ENCODE measurements at regions not wholly inside any gene's neighbourhood (a gene's known extent, or its start where the extent isn't known, plus 50 kb on each side); places are given as distances from the start of the nearest gene placed in this dataset.
A peak's percentile ranks its signal among the peaks of the same experiment; 100 is the strongest.
"Not testable (repeated sequence)": the region's sequence is repeated elsewhere in the genome, so short reads cannot be mapped to it uniquely, and the experiment has no call there.

GRCh38 chr15:75792236-75792635 lies 51.0 kb upstream of the UBE2Q2 start:
- DNase-seq: not testable (repeated sequence)

- no peak for DNase-seq
Observed at GRCh38 chr15:75791337-75791713, 51.9 kb upstream of the UBE2Q2 start.

DNA sequence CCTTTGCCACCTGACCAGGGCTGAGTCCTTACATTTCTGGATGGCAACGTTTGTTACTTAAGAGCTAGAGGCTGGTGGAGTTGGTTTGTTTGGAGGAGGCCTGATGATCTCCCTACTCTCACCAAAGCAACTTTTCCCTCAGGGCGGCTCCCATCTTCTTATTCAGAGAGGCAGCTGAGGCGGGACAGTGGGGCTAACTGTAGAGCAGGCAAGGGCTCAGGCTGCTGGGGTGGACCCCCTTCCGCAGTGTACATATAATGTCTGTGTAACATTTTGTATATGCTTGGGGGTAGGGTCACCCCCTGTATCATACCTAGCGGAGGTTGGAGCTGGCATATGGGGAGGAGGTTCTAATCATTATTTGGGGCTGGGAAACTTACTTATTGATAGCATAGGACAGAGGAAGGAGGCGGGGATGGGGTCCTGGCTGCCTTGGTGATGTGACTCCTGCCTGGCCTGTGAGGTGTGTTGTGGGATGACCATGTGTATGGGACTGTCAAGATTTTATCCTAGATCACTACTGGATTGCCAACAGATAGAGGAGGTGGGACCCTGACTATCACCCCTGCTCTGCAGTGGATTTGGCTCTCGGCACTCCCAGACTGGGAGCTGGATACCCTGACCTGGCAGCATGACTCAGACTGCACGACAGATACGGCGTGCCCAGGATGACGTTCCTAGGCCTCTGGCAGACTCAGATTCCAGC lies 52.5 kb upstream of the UBE2Q2 start:
- no peak for DNase-seq

DNA sequence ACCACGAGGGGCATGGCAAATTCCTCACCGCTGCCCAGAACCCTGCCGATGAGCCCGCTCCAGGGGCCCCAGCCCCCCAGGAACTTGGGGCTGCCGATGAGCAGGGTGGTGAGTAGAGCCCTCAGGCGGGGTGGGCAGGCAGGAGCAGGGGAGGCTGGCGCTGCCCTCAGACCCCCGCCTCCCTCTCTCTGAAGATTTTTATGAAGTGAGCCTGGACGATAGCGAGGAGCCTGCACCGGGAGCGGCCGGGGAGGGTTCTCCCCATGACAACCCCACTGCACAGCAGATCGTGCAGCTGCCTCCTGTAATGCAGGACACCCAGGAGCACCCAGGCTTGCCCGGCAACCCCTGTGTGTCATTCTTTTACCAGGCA lies 56.7 kb upstream of the UBE2Q2 start:
- no peak for DNase-seq

GRCh38 chr15:75785771-75786574 lies 57.3 kb upstream of the UBE2Q2 start:
- peak; percentile 29 for DNase-seq

GRCh38 chr15:75784511-75785480 lies 58.5 kb upstream of the UBE2Q2 start:
- not testable (repeated sequence) for DNase-seq

- not testable (repeated sequence) for DNase-seq
Observed at GRCh38 chr15:75783566-75783965, 59.7 kb upstream of the UBE2Q2 start.

DNA sequence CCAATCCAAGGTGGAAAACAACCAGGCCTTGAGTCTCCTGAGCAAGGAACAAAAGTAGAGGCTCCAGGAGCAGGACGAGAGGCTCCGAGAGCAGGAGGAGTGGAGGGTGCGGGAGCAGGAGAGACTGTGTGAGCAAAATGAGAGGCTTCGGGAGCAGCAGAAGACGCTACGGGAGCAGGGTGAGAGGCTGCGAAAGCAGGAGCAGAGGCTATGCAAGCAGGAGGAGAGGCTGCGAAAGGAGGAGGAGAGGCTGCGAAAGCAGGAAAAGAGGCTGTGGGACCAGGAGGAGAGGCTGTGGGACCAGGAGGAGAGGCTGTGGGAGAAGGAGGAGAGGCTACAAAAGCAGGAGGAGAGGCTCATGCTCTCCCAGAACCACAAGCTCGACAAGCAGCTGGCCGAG lies 60.3 kb upstream of the UBE2Q2 start:
- DNase-seq: no peak

- not testable (repeated sequence) for DNase-seq
Observed at GRCh38 chr15:75780995-75781394, 62.3 kb upstream of the UBE2Q2 start.

GRCh38 chr15:75779504-75779903 lies 63.7 kb upstream of the UBE2Q2 start:
- no peak for DNase-seq

GRCh38 chr15:75776871-75777610 lies 64.4 kb upstream of the CSPG4 start:
- not testable (repeated sequence) for DNase-seq

DNA sequence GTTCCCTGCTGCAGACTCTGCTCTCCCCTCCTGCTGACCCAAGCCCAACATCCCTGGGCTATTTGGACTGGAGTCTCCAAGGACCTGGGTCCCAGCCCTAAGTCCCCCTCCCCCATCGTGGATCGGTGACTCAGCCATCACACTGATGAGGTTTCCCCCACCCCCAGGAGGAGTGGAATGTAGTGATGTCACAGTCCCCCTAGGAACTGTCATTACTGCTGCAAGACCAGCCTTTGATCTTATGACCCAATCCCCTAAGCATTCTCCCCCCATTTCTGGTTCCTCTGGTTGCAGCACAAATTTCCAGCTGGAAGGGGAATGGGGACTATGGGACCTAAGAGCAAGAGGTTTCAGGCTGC lies 63.4 kb upstream of the CSPG4 start:
- DNase-seq: no peak

DNA sequence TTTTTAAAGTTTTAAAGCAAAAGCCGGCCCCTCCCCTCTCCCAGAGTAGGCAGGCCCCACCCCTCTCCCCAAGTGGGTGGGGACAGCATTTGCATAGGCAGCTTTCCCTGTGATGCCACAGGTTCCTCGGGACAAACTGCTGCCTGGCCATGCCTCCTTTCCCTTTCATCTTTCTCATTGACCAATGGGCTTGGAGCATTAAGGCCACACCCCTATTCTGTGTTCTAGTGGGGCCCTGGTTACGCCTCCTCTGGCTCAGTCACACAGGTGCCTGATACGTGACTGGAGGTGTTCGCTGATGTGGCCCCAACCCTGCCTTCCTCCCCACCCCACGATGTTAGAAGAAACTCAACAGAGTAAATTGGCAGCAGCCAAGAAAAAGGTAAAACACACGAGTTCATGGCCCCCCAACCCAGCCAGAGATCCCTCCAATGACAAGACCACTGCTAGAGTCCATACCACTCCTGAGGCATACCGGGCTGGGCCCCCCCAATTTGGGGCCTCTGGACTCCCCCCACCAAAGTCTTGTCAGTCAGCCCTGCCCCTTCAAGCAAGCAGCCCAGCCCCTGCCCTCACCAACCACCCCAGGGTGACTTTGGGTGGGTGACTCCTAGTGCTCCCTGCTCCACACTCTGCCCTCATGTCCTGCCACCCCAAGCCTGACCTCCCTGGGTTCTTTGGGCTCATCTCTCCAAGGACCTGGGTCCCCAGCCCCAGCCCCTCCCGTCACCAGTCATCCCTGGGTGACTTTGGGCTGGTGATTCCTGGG lies 62.8 kb upstream of the CSPG4 start:
- DNase-seq: no peak

GRCh38 chr15:75773974-75774373 lies 61.3 kb upstream of the CSPG4 start:
- not testable (repeated sequence) for DNase-seq

- DNase-seq: not testable (repeated sequence)
Observed at GRCh38 chr15:75771054-75771453, 58.4 kb upstream of the CSPG4 start.

DNA sequence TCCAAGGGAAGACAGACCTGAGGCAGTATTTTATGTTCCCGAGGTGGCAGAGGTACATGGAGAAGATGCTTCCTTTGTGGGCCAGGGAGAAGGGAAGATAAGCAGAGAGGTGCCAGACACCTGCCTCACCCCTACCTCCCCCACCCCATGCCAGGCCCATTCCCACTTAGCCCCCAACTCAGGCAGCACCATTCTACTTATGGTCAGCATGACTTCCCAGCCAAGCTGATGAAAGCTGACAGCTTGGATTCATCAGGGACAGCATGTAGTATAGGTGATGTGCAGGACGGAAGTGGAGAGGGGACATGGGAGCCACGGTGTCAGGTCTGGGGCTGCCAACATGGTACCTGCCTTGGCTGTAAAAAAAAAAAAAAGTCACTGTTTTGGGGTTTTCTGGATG lies 57.5 kb upstream of the CSPG4 start:
- no peak for DNase-seq

- DNase-seq: not testable (repeated sequence)
Observed at GRCh38 chr15:75768526-75768925, 55.9 kb upstream of the CSPG4 start.

DNA sequence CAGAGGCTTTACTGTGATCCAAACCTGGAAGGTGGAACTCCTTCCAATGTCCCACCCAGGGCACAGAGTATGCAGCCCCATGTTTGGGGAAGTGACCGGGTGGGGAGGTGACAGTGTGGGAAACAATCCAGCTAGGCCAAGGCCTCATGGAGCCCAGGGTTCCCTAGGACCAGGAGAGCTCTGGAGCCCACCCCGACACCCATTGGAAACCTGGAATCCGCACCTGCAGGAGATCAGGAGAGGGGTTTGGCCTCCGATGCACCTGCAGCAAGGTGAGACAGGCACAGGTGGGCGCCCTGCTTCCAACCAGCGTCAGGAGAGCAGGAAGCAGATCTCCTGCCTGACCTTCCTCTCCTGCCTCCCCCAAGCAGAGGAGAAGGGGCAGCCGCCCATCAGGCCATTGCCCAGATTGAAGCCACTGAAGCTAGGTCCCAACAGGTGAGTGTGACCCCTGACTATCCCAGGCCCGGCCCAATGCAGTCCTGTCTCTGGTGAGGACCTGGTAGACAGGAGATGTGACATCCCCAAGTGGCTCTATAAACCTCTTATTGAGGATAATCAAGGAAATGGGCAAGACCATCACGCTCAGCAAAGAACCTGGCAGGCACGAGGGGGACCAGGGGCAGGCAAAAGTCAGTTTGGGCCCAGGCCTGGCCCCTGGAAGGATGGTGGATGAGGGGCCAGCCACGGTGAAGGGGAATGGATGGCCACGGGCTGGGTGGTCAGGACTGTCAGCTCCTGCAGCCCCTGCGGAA lies 53.1 kb upstream of the CSPG4 start:
- not testable (repeated sequence) for DNase-seq

DNA sequence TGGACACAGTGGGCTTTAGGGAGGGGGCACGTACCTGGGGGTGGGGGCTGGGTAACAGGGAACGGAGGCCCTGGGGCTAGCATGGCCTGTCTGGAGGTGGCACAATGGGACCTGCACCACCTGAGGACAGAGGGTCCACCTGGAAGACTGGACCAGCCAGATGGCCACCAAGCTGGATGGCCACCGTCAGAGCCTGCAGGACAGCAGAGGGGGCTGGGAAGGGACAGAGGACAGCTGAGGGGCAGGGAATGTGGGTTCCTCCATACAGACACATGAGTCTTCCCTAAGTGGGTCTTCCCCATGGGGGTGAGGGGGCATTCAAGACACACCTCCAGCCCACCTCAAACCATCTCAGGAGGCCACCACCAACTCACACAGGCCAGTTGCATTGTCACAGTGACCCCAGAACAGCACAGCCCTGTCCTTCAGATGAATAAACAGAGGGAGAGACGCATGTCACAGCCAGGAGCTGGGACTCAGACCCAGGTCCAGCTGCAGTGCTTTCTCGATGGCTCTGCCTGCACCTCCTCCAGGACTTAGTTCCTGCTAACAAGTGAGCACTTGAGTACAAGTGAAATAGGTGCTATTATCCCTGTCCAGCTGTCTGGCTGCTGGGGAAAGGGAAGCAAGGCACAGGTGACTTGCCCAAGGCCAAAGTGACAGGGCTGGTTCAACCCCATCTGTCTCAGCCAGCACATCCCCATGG lies 52.4 kb upstream of the CSPG4 start:
- DNase-seq: not testable (repeated sequence)
